Keratinocyte (primary cell): ENCODE measurements at regions not wholly inside any gene's neighbourhood (a gene's known extent, or its start where the extent isn't known, plus 50 kb on each side); places are given as distances from the start of the nearest gene placed in this dataset.

Experiments used
- DNase-seq: peaks from one replicate; pipeline ENCODE4 v3.0.0-alpha.2; 2011; ENCODE audit warnings: low read depth, missing footprints, low spot score
- FAIRE-seq: peaks from 2 replicates; lab custom pipeline; 2011; peaks lifted over from hg19 to GRCh38; lab: Jason Lieb, UNC
- H2AFZ ChIP-seq: 2 replicates; pipeline ENCODE4 v1.6.0; 2012; ENCODE audit warnings: low read length, control low read depth, inconsistent platforms; ENCODE audit not compliant: control insufficient read depth
- H3K27ac ChIP-seq: 2 replicates; pipeline ENCODE4 v1.5.1; 2011; ENCODE audit warnings: low read length; ENCODE audit not compliant: control insufficient read depth, insufficient read depth
- H3K27me3 ChIP-seq: 3 replicates; pipeline ENCODE4 v1.6.0; 2011; ENCODE audit warnings: low read length; ENCODE audit not compliant: control insufficient read depth, insufficient read depth; ENCODE audit errors: extremely low read depth
- H3K36me3 ChIP-seq, 2 experiments: 2 replicates in 1 of 2; 3 replicates in 1 of 2; pipeline ENCODE4 v1.5.1; 2011; ENCODE audit warnings: low read length in 2 of 2, mild to moderate bottlenecking in 1 of 2; ENCODE audit not compliant: control insufficient read depth in 2 of 2, insufficient read depth in 2 of 2; ENCODE audit errors: extremely low read depth in 1 of 2
- H3K4me1 ChIP-seq: 3 replicates; pipeline ENCODE4 v1.5.1; 2011; ENCODE audit warnings: low read length; ENCODE audit not compliant: control insufficient read depth, insufficient read depth; ENCODE audit errors: extremely low read depth
- H3K4me2 ChIP-seq: 3 replicates; pipeline ENCODE4 v1.6.0; 2011; ENCODE audit warnings: low read depth, low read length; ENCODE audit not compliant: control insufficient read depth, insufficient read depth; ENCODE audit errors: extremely low read depth
- H3K4me3 ChIP-seq, 3 experiments: fragments of 200-600 bp in 1 of 3; sonication (generic) in 1 of 3; 2 replicates in 2 of 3; 3 replicates in 1 of 3; pipeline ENCODE4 v1.5.1; 2011 to 2016; ENCODE audit warnings: low read length in 3 of 3, mild to moderate bottlenecking in 3 of 3, control low read depth in 2 of 3, inconsistent platforms in 1 of 3, low read depth in 1 of 3, mixed read lengths in 1 of 3, mixed run types in 1 of 3, moderate library complexity in 1 of 3; ENCODE audit not compliant: control insufficient read depth in 2 of 3, insufficient read depth in 2 of 3; ENCODE audit errors: extremely low read depth in 1 of 3
- H3K79me2 ChIP-seq: 2 replicates; pipeline ENCODE4 v1.6.0; 2012; ENCODE audit warnings: low read length; ENCODE audit not compliant: control insufficient read depth, insufficient read depth
- H3K9ac ChIP-seq: 3 replicates; pipeline ENCODE4 v1.6.0; 2011; ENCODE audit warnings: low read length; ENCODE audit not compliant: control insufficient read depth, insufficient read depth; ENCODE audit errors: extremely low read depth
- H3K9me1 ChIP-seq: 3 replicates; pipeline ENCODE4 v1.6.0; 2011; ENCODE audit warnings: low read length; ENCODE audit not compliant: control insufficient read depth, insufficient read depth; ENCODE audit errors: extremely low read depth
- H3K9me3 ChIP-seq: 2 replicates; pipeline ENCODE4 v1.5.1; 2012; ENCODE audit warnings: low read depth, low read length; ENCODE audit not compliant: control insufficient read depth
- H4K20me1 ChIP-seq: 3 replicates; pipeline ENCODE4 v1.6.0; 2011; ENCODE audit warnings: low read length; ENCODE audit not compliant: control insufficient read depth, insufficient read depth; ENCODE audit errors: extremely low read depth
- EZH2 ChIP-seq: IDR thresholded peaks from one replicate; pipeline ENCODE4 v1.6.1; 2012; ENCODE audit warnings: inconsistent platforms, mild to moderate bottlenecking, low read length, moderate library complexity
- dilution Hi-C: fragments of 300-500 bp; cut with MboI; formaldehyde crosslinking; loops from one replicate; pipeline ENCODE4 v1.7.0; 2020; ENCODE audit warnings: low sequenced_read_pairs; ENCODE audit not compliant: extremely low pct_ligation_motif_present
- TF ChIP-seq, protein P1 (sequence below), 3 experiments: IDR thresholded peaks in 1 of 3; conservative IDR thresholded peaks in 1 of 3; optimal IDR thresholded peaks in 1 of 3; 2 replicates in 2 of 3; 3 replicates in 1 of 3; pipeline versions ENCODE3 to v1.5.1; 2011; ENCODE audit warnings: low read length in 3 of 3, mild to moderate bottlenecking in 3 of 3, moderate library complexity in 2 of 3, control low read depth in 1 of 3, inconsistent platforms in 1 of 3; ENCODE audit not compliant: insufficient read depth in 2 of 3; ENCODE audit errors: extremely low read depth in 1 of 3

- Histone ChIP-seq H3K36me3 (no peaks in the 10 kb centered on the region), H3K9ac (no peak overlapping the region), H3K4me1 (no peaks in the 10 kb centered on the region), H3K27ac (no peak overlapping the region), H3K79me2 (no peaks in the 10 kb centered on the region), H3K4me2 (no peak overlapping the region), H3K4me3 (no peak overlapping the region), H4K20me1 (no peaks in the 10 kb centered on the region), H3K9me3 (no peaks in the 10 kb centered on the region), H3K9me1 (no peaks in the 10 kb centered on the region), H2AFZ (no peak overlapping the region), H3K27me3 (no peaks in the 10 kb centered on the region)
- DNase-seq (no peak), FAIRE-seq (no peak)
- no peak for TF ChIP-seq EZH2
- TF ChIP-seq, protein P1, sequence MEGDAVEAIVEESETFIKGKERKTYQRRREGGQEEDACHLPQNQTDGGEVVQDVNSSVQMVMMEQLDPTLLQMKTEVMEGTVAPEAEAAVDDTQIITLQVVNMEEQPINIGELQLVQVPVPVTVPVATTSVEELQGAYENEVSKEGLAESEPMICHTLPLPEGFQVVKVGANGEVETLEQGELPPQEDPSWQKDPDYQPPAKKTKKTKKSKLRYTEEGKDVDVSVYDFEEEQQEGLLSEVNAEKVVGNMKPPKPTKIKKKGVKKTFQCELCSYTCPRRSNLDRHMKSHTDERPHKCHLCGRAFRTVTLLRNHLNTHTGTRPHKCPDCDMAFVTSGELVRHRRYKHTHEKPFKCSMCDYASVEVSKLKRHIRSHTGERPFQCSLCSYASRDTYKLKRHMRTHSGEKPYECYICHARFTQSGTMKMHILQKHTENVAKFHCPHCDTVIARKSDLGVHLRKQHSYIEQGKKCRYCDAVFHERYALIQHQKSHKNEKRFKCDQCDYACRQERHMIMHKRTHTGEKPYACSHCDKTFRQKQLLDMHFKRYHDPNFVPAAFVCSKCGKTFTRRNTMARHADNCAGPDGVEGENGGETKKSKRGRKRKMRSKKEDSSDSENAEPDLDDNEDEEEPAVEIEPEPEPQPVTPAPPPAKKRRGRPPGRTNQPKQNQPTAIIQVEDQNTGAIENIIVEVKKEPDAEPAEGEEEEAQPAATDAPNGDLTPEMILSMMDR (optimal IDR thresholded peaks at IDR 0.05 in 1 of 3, IDR thresholded peaks at IDR 0.05 in 1 of 3, conservative IDR thresholded peaks at IDR 0.05 in 1 of 3; ENCODE audit: extremely low read depth in 1 of 3, insufficient read depth in 2 of 3, low read length in 3 of 3) = no peak
- dilution Hi-C loops = no loop called here
These were observed 61.0 kb upstream of the RFC3 start for GRCh38 chr13:33756929-33757328.

GRCh38 chr13:33757713-33758112 is 60.2 kb upstream of the RFC3 start:
- Histone ChIP-seq H3K27me3 (no peaks in the 10 kb centered on the region), H3K4me1 (no peaks in the 10 kb centered on the region), H3K27ac (no peak overlapping the region), H3K79me2 (no peaks in the 10 kb centered on the region), H2AFZ (no peak overlapping the region), H3K4me2 (no peak overlapping the region), H3K4me3 (no peak overlapping the region), H4K20me1 (no peaks in the 10 kb centered on the region), H3K9ac (no peak overlapping the region), H3K9me3 (no peaks in the 10 kb centered on the region), H3K9me1 (no peaks in the 10 kb centered on the region), H3K36me3 (no peaks in the 10 kb centered on the region)
- dilution Hi-C loops = no loop called here
- DNase-seq (no peak), FAIRE-seq (no peak)
- TF ChIP-seq, protein P1 (optimal IDR thresholded peaks at IDR 0.05 in 1 of 3, IDR thresholded peaks at IDR 0.05 in 1 of 3, conservative IDR thresholded peaks at IDR 0.05 in 1 of 3; ENCODE audit: extremely low read depth in 1 of 3, insufficient read depth in 2 of 3, low read length in 3 of 3) = no peak
- no peak for TF ChIP-seq EZH2
